ENCODE measurements at regions not wholly inside any gene's neighbourhood (a gene's known extent, or its start where the extent isn't known, plus 50 kb on each side); places are given as distances from the start of the nearest gene placed in this dataset.

- TF ChIP-seq POLR2AphosphoS5 (IDR thresholded peaks at IDR 0.05; ENCODE audit: low read depth, low read length) = no peak
- TF ChIP-seq, protein P1, sequence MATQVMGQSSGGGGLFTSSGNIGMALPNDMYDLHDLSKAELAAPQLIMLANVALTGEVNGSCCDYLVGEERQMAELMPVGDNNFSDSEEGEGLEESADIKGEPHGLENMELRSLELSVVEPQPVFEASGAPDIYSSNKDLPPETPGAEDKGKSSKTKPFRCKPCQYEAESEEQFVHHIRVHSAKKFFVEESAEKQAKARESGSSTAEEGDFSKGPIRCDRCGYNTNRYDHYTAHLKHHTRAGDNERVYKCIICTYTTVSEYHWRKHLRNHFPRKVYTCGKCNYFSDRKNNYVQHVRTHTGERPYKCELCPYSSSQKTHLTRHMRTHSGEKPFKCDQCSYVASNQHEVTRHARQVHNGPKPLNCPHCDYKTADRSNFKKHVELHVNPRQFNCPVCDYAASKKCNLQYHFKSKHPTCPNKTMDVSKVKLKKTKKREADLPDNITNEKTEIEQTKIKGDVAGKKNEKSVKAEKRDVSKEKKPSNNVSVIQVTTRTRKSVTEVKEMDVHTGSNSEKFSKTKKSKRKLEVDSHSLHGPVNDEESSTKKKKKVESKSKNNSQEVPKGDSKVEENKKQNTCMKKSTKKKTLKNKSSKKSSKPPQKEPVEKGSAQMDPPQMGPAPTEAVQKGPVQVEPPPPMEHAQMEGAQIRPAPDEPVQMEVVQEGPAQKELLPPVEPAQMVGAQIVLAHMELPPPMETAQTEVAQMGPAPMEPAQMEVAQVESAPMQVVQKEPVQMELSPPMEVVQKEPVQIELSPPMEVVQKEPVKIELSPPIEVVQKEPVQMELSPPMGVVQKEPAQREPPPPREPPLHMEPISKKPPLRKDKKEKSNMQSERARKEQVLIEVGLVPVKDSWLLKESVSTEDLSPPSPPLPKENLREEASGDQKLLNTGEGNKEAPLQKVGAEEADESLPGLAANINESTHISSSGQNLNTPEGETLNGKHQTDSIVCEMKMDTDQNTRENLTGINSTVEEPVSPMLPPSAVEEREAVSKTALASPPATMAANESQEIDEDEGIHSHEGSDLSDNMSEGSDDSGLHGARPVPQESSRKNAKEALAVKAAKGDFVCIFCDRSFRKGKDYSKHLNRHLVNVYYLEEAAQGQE (IDR thresholded peaks at IDR 0.05; ENCODE audit: insufficient read depth in 1 of 2, low read depth in 2 of 2, low read length in 2 of 2) = no peak
- no peak for TF ChIP-seq TAF1 (IDR thresholded peaks at IDR 0.05; ENCODE audit: borderline replicate concordance, insufficient read depth, low read length)
Observed at GRCh38 chr15:95520511-95520910, 810.0 kb upstream of the NR2F2 start.

Data from PFSK-1 (cell line).